ENCODE measurements at regions not wholly inside any gene's neighbourhood (a gene's known extent, or its start where the extent isn't known, plus 50 kb on each side); places are given as distances from the start of the nearest gene placed in this dataset.

DNA sequence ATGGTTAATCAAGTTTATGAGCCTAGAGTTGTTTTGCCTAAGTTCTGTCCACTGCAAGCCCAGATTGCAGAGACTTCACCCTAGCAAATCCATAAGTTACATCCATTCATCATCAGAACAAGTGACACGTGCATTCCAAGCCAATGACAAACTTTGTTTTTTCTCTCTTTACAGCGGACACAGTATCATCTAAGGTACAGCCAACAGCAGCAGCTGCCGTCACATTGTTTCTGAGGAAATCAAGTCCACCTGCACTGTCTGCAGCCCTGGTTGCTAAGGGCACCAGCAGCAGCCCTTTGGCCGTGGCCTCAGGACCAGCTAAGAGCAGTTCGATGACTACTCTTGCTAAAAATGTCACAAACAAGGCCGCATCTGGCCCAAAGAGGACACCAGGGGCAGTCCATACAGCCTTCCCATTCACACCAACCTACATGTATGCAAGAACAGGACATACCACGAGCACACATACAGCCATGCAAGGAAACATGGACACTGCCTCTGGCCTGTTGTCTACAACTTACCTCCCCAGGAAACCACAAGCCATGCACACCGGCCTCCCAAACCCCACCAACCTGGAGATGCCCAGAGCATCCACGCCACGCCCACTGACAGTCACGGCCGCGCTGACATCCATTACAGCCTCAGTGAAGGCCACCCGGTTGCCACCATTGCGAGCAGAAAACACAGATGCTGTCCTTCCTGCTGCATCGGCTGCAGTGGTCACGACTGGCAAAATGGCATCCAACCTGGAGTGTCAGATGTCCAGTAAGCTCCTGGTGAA, 155.8 kb downstream of the C11orf91 start:
- no peaks in the 10 kb centered on the region for H3K4me1 ChIP-seq (ENCODE audit: control insufficient read depth, low read depth, low read length)
- no peak overlapping the region for H3K4me3 ChIP-seq (ENCODE audit: low read length)
- H3K27ac ChIP-seq (ENCODE audit: low read depth, low read length), result no peak overlapping the region
- H2BK5ac ChIP-seq (ENCODE audit: low read length), result no peak overlapping the region
- no peak overlapping the region for H3K56ac ChIP-seq (ENCODE audit: low read length)
- H3K18ac ChIP-seq (ENCODE audit: low read length), result no peak overlapping the region
- H3K4me2 ChIP-seq (ENCODE audit: low read length), result no peak overlapping the region
- no peaks in the 10 kb centered on the region for H3K79me2 ChIP-seq (ENCODE audit: control insufficient read depth, insufficient read depth, low read length)
- no peaks in the 10 kb centered on the region for H3K79me1 ChIP-seq (ENCODE audit: low read length)
- H3K27me3 ChIP-seq (ENCODE audit: insufficient read depth, low read length, poor library complexity), result no peaks in the 10 kb centered on the region
- H3K36me3 ChIP-seq (ENCODE audit: control insufficient read depth, insufficient read depth, low read length), result no peaks in the 10 kb centered on the region
- no peak overlapping the region for H4K5ac ChIP-seq (ENCODE audit: low read length)
- no peak overlapping the region for H3K9ac ChIP-seq (ENCODE audit: low read length)
- no peak overlapping the region for H2AK5ac ChIP-seq (ENCODE audit: low read length)
- H2BK120ac ChIP-seq (ENCODE audit: low read depth, low read length), result no peak overlapping the region
- no peak overlapping the region for H2BK15ac ChIP-seq (replicated peaks; ENCODE audit: low read depth)
- no peak overlapping the region for H4K8ac ChIP-seq (ENCODE audit: low read depth, low read length)
- H3K23ac ChIP-seq (ENCODE audit: low read length), result no peak overlapping the region
- H3K4ac ChIP-seq (ENCODE audit: low read depth, low read length), result no peak overlapping the region
- no peak for DNase-seq
- no CpG with 5 or more reads among the region's 17 CpGs for WGBS (ENCODE audit: extremely low coverage, insufficient coverage, low lambda C conversion rate)

DNA sequence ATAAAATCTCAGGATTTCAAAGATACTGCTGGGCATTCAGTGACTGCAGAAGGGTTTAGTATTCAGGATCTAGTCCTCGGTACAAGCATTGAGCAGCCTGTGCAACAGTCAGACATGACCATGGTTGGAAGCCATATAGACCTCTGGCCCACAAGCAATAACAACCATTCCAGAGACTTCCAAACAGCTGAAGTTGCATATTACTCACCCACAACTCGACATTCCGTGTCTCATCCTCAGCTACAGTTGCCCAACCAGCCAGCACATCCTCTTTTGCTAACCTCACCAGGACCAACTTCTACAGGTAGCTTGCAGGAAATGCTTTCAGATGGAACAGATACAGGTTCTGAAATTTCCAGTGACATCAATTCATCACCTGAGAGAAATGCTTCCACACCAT, 156.8 kb downstream of the C11orf91 start:
- DNase-seq, result no peak

DNA sequence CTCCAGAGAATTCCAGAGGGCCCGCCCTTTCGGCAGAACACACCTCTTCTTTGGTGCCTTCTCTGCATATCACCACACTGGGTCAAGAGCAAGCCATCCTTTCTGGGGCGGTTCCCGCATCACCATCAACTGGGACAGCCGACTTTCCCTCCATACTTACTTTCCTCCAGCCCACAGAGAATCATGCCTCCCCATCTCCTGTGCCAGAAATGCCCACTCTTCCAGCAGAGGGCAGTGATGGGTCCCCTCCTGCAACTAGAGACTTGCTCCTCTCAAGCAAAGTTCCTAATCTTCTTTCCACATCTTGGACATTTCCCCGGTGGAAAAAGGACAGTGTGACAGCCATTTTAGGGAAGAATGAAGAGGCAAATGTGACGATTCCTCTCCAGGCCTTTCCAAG, 157.7 kb downstream of the C11orf91 start:
- Histone ChIP-seq H3K23ac (ENCODE audit: low read length) (no peak overlapping the region), H4K5ac (ENCODE audit: low read length) (no peak overlapping the region), H3K9ac (ENCODE audit: low read length) (no peak overlapping the region), H2BK120ac (ENCODE audit: low read depth, low read length) (no peak overlapping the region), H3K79me1 (ENCODE audit: low read length) (no peaks in the 10 kb centered on the region), H3K36me3 (ENCODE audit: control insufficient read depth, insufficient read depth, low read length) (no peaks in the 10 kb centered on the region), H2BK15ac (replicated peaks; ENCODE audit: low read depth) (no peak overlapping the region), H2BK5ac (ENCODE audit: low read length) (no peak overlapping the region), H3K56ac (ENCODE audit: low read length) (no peak overlapping the region), H3K27ac (ENCODE audit: low read depth, low read length) (no peak overlapping the region), H3K79me2 (ENCODE audit: control insufficient read depth, insufficient read depth, low read length) (no peaks in the 10 kb centered on the region), H4K8ac (ENCODE audit: low read depth, low read length) (no peak overlapping the region), H3K27me3 (ENCODE audit: insufficient read depth, low read length, poor library complexity) (no peaks in the 10 kb centered on the region), H3K4me2 (ENCODE audit: low read length) (no peak overlapping the region), H3K4me3 (ENCODE audit: low read length) (no peak overlapping the region), H3K18ac (ENCODE audit: low read length) (no peak overlapping the region), H2AK5ac (ENCODE audit: low read length) (no peak overlapping the region), H3K4ac (ENCODE audit: low read depth, low read length) (no peak overlapping the region), H3K4me1 (ENCODE audit: control insufficient read depth, low read depth, low read length) (no peaks in the 10 kb centered on the region)
- WGBS (ENCODE audit: extremely low coverage, insufficient coverage, low lambda C conversion rate), result no CpG with 5 or more reads among the region's 7 CpGs
- DNase-seq, result peak; percentile 79

More for the DNA sequence above, 156.8 kb downstream of the C11orf91 start:
- H3K9ac ChIP-seq (ENCODE audit: low read length), result no peak overlapping the region
- no peak overlapping the region for H3K4me2 ChIP-seq (ENCODE audit: low read length)
- H2AK5ac ChIP-seq (ENCODE audit: low read length), result no peak overlapping the region
- H3K27ac ChIP-seq (ENCODE audit: low read depth, low read length), result no peak overlapping the region
- H3K79me2 ChIP-seq (ENCODE audit: control insufficient read depth, insufficient read depth, low read length), result no peaks in the 10 kb centered on the region
- H2BK5ac ChIP-seq (ENCODE audit: low read length), result no peak overlapping the region
- H3K4ac ChIP-seq (ENCODE audit: low read depth, low read length), result no peak overlapping the region
- no peak overlapping the region for H3K23ac ChIP-seq (ENCODE audit: low read length)
- H3K56ac ChIP-seq (ENCODE audit: low read length), result no peak overlapping the region
- H3K18ac ChIP-seq (ENCODE audit: low read length), result no peak overlapping the region
- H4K5ac ChIP-seq (ENCODE audit: low read length), result no peak overlapping the region
- H2BK15ac ChIP-seq (replicated peaks; ENCODE audit: low read depth), result no peak overlapping the region
- H3K4me3 ChIP-seq (ENCODE audit: low read length), result no peak overlapping the region
- H3K36me3 ChIP-seq (ENCODE audit: control insufficient read depth, insufficient read depth, low read length), result no peaks in the 10 kb centered on the region
- WGBS (ENCODE audit: extremely low coverage, insufficient coverage, low lambda C conversion rate), result no CpG with 5 or more reads among the region's 3 CpGs
- no peaks in the 10 kb centered on the region for H3K27me3 ChIP-seq (ENCODE audit: insufficient read depth, low read length, poor library complexity)
- no peak overlapping the region for H4K8ac ChIP-seq (ENCODE audit: low read depth, low read length)
- H3K4me1 ChIP-seq (ENCODE audit: control insufficient read depth, low read depth, low read length), result no peaks in the 10 kb centered on the region
- H2BK120ac ChIP-seq (ENCODE audit: low read depth, low read length), result no peak overlapping the region
- H3K79me1 ChIP-seq (ENCODE audit: low read length), result no peaks in the 10 kb centered on the region

DNA sequence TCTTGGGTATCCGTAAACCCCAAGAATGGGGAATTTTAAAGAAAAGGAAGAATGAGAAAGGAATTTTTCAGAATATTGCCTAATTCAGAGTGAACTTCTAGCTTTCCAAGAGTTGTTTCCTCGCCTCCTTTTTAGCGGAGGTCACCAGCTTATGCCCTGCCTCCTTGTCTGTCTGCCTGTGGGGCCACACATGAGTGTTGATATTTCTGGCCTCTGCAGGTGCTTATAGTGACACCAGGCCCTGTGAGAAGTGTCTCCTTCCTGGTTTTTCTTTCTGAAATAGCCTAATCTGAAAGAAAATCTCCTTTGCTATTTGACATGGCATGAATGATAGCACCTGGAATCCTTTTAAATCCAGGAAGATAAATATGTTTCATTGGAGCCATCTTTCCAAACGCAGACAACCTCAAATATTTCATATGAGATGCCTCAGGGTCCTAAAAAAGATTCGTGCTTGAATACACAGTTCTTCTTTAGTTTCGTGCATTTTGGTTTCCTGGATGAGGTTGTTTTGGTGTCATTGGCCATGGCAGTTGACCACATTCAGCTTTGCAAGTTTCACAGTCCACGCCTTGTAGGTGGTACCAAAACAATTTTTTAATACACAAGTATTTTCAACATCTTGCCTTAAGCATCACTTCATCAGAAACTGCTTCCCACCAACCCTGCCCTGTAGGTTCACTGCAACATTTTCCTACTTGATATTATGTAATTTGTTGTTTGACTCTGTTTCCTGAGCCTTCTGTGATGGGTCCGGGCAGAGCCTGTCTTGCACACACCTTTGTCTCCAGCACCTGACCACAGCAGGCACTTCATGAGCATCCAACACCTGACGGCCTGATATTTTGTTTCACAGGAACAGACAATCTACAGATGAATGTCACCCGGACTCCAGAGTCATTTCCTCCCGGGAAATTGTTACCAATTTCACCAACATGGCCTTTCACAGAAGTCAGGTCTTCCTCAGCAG, 159.4 kb downstream of the C11orf91 start:
- no peak overlapping the region for H2AK5ac ChIP-seq (ENCODE audit: low read length)
- H3K18ac ChIP-seq (ENCODE audit: low read length), result no peak overlapping the region
- no peak overlapping the region for H2BK5ac ChIP-seq (ENCODE audit: low read length)
- no CpG with 5 or more reads among the region's 11 CpGs for WGBS (ENCODE audit: extremely low coverage, insufficient coverage, low lambda C conversion rate)
- H4K5ac ChIP-seq (ENCODE audit: low read length), result no peak overlapping the region
- no peak overlapping the region for H3K4ac ChIP-seq (ENCODE audit: low read depth, low read length)
- H3K9ac ChIP-seq (ENCODE audit: low read length), result no peak overlapping the region
- no peak overlapping the region for H4K8ac ChIP-seq (ENCODE audit: low read depth, low read length)
- no peak overlapping the region for H2BK15ac ChIP-seq (replicated peaks; ENCODE audit: low read depth)
- no peak for DNase-seq
- H3K79me1 ChIP-seq (ENCODE audit: low read length), result no peaks in the 10 kb centered on the region
- no peak overlapping the region for H3K4me2 ChIP-seq (ENCODE audit: low read length)
- H3K79me2 ChIP-seq (ENCODE audit: control insufficient read depth, insufficient read depth, low read length), result no peaks in the 10 kb centered on the region
- no peaks in the 10 kb centered on the region for H3K4me1 ChIP-seq (ENCODE audit: control insufficient read depth, low read depth, low read length)
- H2BK120ac ChIP-seq (ENCODE audit: low read depth, low read length), result no peak overlapping the region
- H3K4me3 ChIP-seq (ENCODE audit: low read length), result no peak overlapping the region
- H3K23ac ChIP-seq (ENCODE audit: low read length), result no peak overlapping the region
- no peak overlapping the region for H3K27ac ChIP-seq (ENCODE audit: low read depth, low read length)
- no peak overlapping the region for H3K56ac ChIP-seq (ENCODE audit: low read length)
- no peaks in the 10 kb centered on the region for H3K36me3 ChIP-seq (ENCODE audit: control insufficient read depth, insufficient read depth, low read length)
- H3K27me3 ChIP-seq (ENCODE audit: insufficient read depth, low read length, poor library complexity), result no peaks in the 10 kb centered on the region

DNA sequence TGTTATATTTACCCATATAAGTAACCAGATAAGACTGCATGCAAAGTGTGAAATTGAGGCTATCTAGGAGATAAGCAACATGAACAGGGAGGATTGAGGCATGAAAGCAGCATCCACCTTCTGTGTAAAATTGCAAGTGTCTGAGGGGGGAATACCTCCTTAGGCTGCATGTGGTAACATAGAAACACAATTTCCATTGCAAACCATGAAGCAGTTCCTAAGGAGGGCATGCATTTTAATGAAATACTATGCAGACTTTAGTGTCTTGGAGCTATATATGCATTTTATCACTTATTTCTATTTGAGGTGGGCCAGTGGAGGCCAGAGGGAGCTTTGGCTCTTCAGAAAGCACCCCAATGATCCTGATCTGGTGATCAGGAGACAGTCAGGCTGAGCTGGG, 160.2 kb downstream of the C11orf91 start:
- H3K18ac ChIP-seq (ENCODE audit: low read length), result no peak overlapping the region
- no peak overlapping the region for H3K9ac ChIP-seq (ENCODE audit: low read length)
- H3K27me3 ChIP-seq (ENCODE audit: insufficient read depth, low read length, poor library complexity), result no peaks in the 10 kb centered on the region
- H3K56ac ChIP-seq (ENCODE audit: low read length), result no peak overlapping the region
- H3K27ac ChIP-seq (ENCODE audit: low read depth, low read length), result no peak overlapping the region
- no peak overlapping the region for H3K4me2 ChIP-seq (ENCODE audit: low read length)
- H2BK15ac ChIP-seq (replicated peaks; ENCODE audit: low read depth), result no peak overlapping the region
- H2AK5ac ChIP-seq (ENCODE audit: low read length), result no peak overlapping the region
- no peaks in the 10 kb centered on the region for H3K79me2 ChIP-seq (ENCODE audit: control insufficient read depth, insufficient read depth, low read length)
- no peak overlapping the region for H2BK5ac ChIP-seq (ENCODE audit: low read length)
- H3K4me3 ChIP-seq (ENCODE audit: low read length), result no peak overlapping the region
- H3K4ac ChIP-seq (ENCODE audit: low read depth, low read length), result no peak overlapping the region
- H3K4me1 ChIP-seq (ENCODE audit: control insufficient read depth, low read depth, low read length), result no peaks in the 10 kb centered on the region
- DNase-seq, result no peak
- no peak overlapping the region for H3K23ac ChIP-seq (ENCODE audit: low read length)
- H3K79me1 ChIP-seq (ENCODE audit: low read length), result no peaks in the 10 kb centered on the region
- no peak overlapping the region for H4K5ac ChIP-seq (ENCODE audit: low read length)
- H4K8ac ChIP-seq (ENCODE audit: low read depth, low read length), result no peak overlapping the region
- no peak overlapping the region for H2BK120ac ChIP-seq (ENCODE audit: low read depth, low read length)
- no peaks in the 10 kb centered on the region for H3K36me3 ChIP-seq (ENCODE audit: control insufficient read depth, insufficient read depth, low read length)
